ENCODE measurements at regions not wholly inside any gene's neighbourhood (a gene's known extent, or its start where the extent isn't known, plus 50 kb on each side); places are given as distances from the start of the nearest gene placed in this dataset.

GRCh38 chr10:3310016-3310784 lies 137.6 kb upstream of the PITRM1 start:
- DNase-seq (ENCODE audit: low read depth) = no peak

- no peak for DNase-seq (ENCODE audit: low read depth)
Observed at GRCh38 chr10:3306050-3306449, 133.5 kb upstream of the PITRM1 start.

GRCh38 chr10:3295582-3296151 lies 123.1 kb upstream of the PITRM1 start:
- no peak for DNase-seq (ENCODE audit: low read depth)

- DNase-seq (ENCODE audit: low read depth) = no peak
Observed at GRCh38 chr10:3294919-3295581, 122.5 kb upstream of the PITRM1 start.

- peak; percentile 50 for DNase-seq (ENCODE audit: low read depth)
Observed at GRCh38 chr10:3293581-3294431, 121.2 kb upstream of the PITRM1 start.

- peak; percentile 75 for DNase-seq (ENCODE audit: low read depth)
Observed at GRCh38 chr10:3292636-3293035, 120.1 kb upstream of the PITRM1 start.

GRCh38 chr10:3290550-3290949 lies 118.0 kb upstream of the PITRM1 start:
- no peak for DNase-seq (ENCODE audit: low read depth)

GRCh38 chr10:3287572-3288445 lies 115.2 kb upstream of the PITRM1 start:
- DNase-seq (ENCODE audit: low read depth) = no peak

- DNase-seq (ENCODE audit: low read depth) = no peak
Observed at GRCh38 chr10:3282674-3283017, 110.1 kb upstream of the PITRM1 start.

GRCh38 chr10:3281941-3282673 lies 109.5 kb upstream of the PITRM1 start:
- DNase-seq (ENCODE audit: low read depth) = no peak

GRCh38 chr10:3278771-3279170 lies 106.2 kb upstream of the PITRM1 start:
- DNase-seq (ENCODE audit: low read depth) = no peak

GRCh38 chr10:3277566-3277965 lies 105.0 kb upstream of the PITRM1 start:
- DNase-seq (ENCODE audit: low read depth) = no peak

GRCh38 chr10:3274414-3274813 lies 101.8 kb upstream of the PITRM1 start:
- no peak for DNase-seq (ENCODE audit: low read depth)

GRCh38 chr10:3273966-3274365 lies 101.4 kb upstream of the PITRM1 start:
- no peak for DNase-seq (ENCODE audit: low read depth)

GRCh38 chr10:3272300-3272699 lies 99.7 kb upstream of the PITRM1 start:
- DNase-seq (ENCODE audit: low read depth) = no peak

- DNase-seq (ENCODE audit: low read depth) = no peak
Observed at GRCh38 chr10:3271354-3272115, 99.0 kb upstream of the PITRM1 start.

- DNase-seq (ENCODE audit: low read depth) = no peak
Observed at GRCh38 chr10:3270577-3271316, 98.2 kb upstream of the PITRM1 start.

- DNase-seq (ENCODE audit: low read depth) = no peak
Observed at GRCh38 chr10:3268025-3268424, 95.4 kb upstream of the PITRM1 start.

GRCh38 chr10:3265088-3265487 lies 92.5 kb upstream of the PITRM1 start:
- DNase-seq (ENCODE audit: low read depth) = no peak
